RWPE2 (cell line): ENCODE measurements at regions not wholly inside any gene's neighbourhood (a gene's known extent, or its start where the extent isn't known, plus 50 kb on each side); places are given as distances from the start of the nearest gene placed in this dataset.

Experiments used
- ATAC-seq: fragments of 200-7000 bp; cut with Tn5 transposase; 3 replicates; pipeline ENCODE4 v1.9.1; 2021; ENCODE audit warnings: low read depth
- DNase-seq: peaks from one replicate; pipeline ENCODE4 v3.0.0-alpha.2; 2020; ENCODE audit warnings: low spot score
- H3K27ac ChIP-seq: fragments of 450-650 bp; 2 replicates; pipeline ENCODE4 v1.5.1; 2017; ENCODE audit warnings: mild to moderate bottlenecking; ENCODE audit not compliant: poor library complexity, severe bottlenecking
- H3K27me3 ChIP-seq: fragments of 250-450 bp; sonication (Bioruptor Pico); 2 replicates; pipeline ENCODE4 v1.5.1; 2021; ENCODE audit warnings: mild to moderate bottlenecking, moderate library complexity; ENCODE audit not compliant: insufficient read depth, poor library complexity, severe bottlenecking
- H3K36me3 ChIP-seq: fragments of 250-450 bp; sonication (Bioruptor Pico); 2 replicates; pipeline ENCODE4 v1.5.1; 2020; ENCODE audit warnings: low read depth, mild to moderate bottlenecking, moderate library complexity
- H3K4me1 ChIP-seq: fragments of 250-450 bp; sonication (Bioruptor Pico); 2 replicates; pipeline ENCODE4 v1.5.1; 2021; ENCODE audit warnings: mild to moderate bottlenecking, moderate library complexity; ENCODE audit not compliant: insufficient read depth, poor library complexity, severe bottlenecking
- H3K4me3 ChIP-seq: fragments of 250-450 bp; sonication (Bioruptor Pico); 2 replicates; pipeline ENCODE4 v1.5.1; 2021; ENCODE audit warnings: mild to moderate bottlenecking, moderate library complexity; ENCODE audit not compliant: severe bottlenecking
- H3K9me3 ChIP-seq: fragments of 250-450 bp; sonication (Bioruptor Pico); 2 replicates; pipeline ENCODE4 v1.5.1; 2021; ENCODE audit warnings: mild to moderate bottlenecking, moderate library complexity; ENCODE audit not compliant: severe bottlenecking
- TF ChIP-seq, protein P1 (sequence below): fragments of 450-650 bp; IDR thresholded peaks from one replicate; pipeline ENCODE4 v1.5.1; 2017; ENCODE audit warnings: mild to moderate bottlenecking, moderate library complexity; ENCODE audit not compliant: poor library complexity, severe bottlenecking

DNA sequence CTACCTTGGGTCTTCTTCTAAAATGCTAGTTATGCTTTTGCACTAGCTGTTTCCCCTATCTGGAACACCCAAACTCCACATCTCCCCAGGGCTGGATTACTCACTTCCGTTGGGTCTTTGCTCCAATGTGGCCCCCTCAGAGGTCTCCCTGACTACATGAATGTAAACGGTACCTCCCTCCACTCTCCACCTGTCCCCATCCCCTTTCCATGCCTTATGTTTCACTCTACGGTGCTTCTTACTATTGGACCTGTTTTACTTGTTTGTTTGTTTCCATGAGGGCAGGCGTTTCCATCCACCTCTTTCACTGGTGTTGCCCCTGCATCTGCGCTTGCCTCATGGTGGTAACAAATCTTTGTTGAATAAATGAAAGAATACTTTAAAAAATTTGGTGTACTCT, 256.4 kb downstream of the SNAPC1 start:
- no peaks in the 10 kb centered on the region for H3K9me3 ChIP-seq
- DNase-seq (no peak), ATAC-seq (no peak)
- H3K27ac ChIP-seq, result no peak overlapping the region
- H3K27me3 ChIP-seq, result no peaks in the 10 kb centered on the region
- TF ChIP-seq, protein P1, sequence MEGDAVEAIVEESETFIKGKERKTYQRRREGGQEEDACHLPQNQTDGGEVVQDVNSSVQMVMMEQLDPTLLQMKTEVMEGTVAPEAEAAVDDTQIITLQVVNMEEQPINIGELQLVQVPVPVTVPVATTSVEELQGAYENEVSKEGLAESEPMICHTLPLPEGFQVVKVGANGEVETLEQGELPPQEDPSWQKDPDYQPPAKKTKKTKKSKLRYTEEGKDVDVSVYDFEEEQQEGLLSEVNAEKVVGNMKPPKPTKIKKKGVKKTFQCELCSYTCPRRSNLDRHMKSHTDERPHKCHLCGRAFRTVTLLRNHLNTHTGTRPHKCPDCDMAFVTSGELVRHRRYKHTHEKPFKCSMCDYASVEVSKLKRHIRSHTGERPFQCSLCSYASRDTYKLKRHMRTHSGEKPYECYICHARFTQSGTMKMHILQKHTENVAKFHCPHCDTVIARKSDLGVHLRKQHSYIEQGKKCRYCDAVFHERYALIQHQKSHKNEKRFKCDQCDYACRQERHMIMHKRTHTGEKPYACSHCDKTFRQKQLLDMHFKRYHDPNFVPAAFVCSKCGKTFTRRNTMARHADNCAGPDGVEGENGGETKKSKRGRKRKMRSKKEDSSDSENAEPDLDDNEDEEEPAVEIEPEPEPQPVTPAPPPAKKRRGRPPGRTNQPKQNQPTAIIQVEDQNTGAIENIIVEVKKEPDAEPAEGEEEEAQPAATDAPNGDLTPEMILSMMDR, result no peak
- no peak overlapping the region for H3K4me3 ChIP-seq
- H3K4me1 ChIP-seq, result no peaks in the 10 kb centered on the region
- H3K36me3 ChIP-seq, result no peaks in the 10 kb centered on the region

DNA sequence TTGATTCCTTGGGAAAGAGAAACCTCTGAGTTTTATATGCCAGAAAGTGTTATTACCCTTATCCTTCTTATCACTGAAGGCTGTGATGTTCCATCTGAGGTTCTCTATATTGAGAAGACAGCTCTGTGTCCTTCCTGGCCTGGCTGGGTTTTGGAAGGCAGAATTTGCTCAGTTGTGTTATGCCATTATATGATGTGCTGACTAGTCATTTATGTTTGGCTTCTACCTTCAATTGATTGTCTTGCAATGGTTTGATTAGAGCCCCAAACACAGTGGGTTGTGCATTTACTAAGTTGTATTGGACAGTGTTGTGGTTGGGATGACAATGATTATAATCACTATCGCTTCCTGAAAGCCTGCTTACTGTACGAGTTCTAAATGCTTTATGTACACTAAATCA, 265.7 kb downstream of the SNAPC1 start:
- Histone ChIP-seq H3K9me3 (no peaks in the 10 kb centered on the region), H3K36me3 (no peaks in the 10 kb centered on the region), H3K27me3 (no peaks in the 10 kb centered on the region), H3K27ac (no peak overlapping the region), H3K4me3 (no peak overlapping the region), H3K4me1 (peaks cover 6% of the 10 kb centered on the region)
- ATAC-seq (no peak), DNase-seq (no peak)
- TF ChIP-seq, protein P1, result no peak

DNA sequence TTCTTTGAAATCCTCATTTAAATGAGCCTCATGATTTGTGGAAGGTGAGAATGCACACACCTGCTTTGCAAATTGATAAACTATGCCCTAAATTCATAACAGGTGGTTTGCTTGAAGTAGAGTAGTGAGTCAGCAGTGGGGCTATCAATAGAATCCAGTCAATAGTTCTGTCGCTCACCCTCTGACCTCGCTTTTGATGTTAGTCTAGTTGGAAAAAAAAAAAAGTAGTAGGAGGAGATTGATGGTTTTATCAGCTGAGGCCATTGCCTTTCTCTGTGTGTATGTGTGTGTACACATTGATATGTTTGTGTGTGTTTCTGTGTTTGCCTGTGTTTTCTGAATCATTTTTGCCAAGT, 267.3 kb downstream of the SNAPC1 start:
- Histone ChIP-seq H3K4me3 (no peak overlapping the region), H3K27me3 (no peaks in the 10 kb centered on the region), H3K9me3 (no peaks in the 10 kb centered on the region), H3K36me3 (no peaks in the 10 kb centered on the region), H3K4me1 (peaks cover 6% of the 10 kb centered on the region), H3K27ac (no peak overlapping the region)
- ATAC-seq (no peak), DNase-seq (no peak)
- TF ChIP-seq, protein P1, result no peak

DNA sequence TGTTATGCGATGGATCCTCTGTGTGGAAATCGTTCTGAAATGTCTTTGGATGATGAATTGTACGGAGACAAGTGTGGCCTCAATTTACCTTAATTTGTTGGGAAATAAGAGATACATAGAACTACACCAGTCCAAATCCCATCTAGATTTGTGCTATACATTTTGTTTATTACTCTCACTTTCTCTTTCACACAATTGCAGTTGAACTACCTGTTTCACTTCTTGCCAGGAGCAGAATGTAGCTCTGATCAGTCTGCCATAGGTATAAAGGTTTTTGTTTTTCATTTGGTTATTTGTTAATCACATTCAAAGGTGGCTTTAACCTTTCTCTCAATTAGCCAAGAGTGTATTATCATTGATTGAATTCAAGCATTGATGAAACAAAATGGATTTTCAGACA, 268.2 kb downstream of the SNAPC1 start:
- no peak overlapping the region for H3K4me3 ChIP-seq
- no peaks in the 10 kb centered on the region for H3K9me3 ChIP-seq
- no peaks in the 10 kb centered on the region for H3K27me3 ChIP-seq
- TF ChIP-seq, protein P1, result no peak
- DNase-seq (no peak), ATAC-seq (no peak)
- H3K36me3 ChIP-seq, result no peaks in the 10 kb centered on the region
- no peak overlapping the region for H3K27ac ChIP-seq
- peaks cover 6% of the 10 kb centered on the region for H3K4me1 ChIP-seq

DNA sequence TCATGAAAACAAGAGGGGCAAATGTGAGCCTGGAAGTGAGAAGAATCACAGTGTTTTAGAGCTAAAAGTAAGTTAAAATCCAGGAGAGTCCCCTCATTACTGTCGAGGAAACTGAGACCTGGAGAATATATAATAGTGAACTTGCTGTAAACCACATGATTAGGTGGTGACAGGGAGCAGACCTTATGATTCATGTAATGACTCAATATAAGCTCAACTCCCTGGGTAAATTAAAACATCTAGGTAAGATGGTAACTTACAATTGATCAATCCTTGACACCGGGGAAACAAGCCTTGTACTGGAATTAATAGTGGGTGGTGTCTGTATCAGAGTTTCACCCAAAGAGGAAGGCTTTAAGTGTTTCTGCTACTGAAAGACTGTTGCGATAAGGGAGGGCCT, 269.3 kb downstream of the SNAPC1 start:
- H3K9me3 ChIP-seq, result no peaks in the 10 kb centered on the region
- H3K4me1 ChIP-seq, result peaks cover 6% of the 10 kb centered on the region
- H3K36me3 ChIP-seq, result no peaks in the 10 kb centered on the region
- TF ChIP-seq, protein P1, result no peak
- H3K27me3 ChIP-seq, result no peaks in the 10 kb centered on the region
- peak; percentile 82; the same call in 2 of the 3 replicates for ATAC-seq
- no peak overlapping the region for H3K4me3 ChIP-seq
- no peak overlapping the region for H3K27ac ChIP-seq
- no peak for DNase-seq
